Karpas-422 (cell line): ENCODE measurements at regions not wholly inside any gene's neighbourhood (a gene's known extent, or its start where the extent isn't known, plus 50 kb on each side); places are given as distances from the start of the nearest gene placed in this dataset.

Experiments used
- DNase-seq: peaks from one replicate; pipeline ENCODE4 v3.0.0-alpha.2; 2015
- H2AFZ ChIP-seq: fragments of 200-600 bp; sonication (generic); 2 replicates; pipeline ENCODE4 v1.6.1; 2014; ENCODE audit warnings: antibody characterized with exemption, low read length, mixed read lengths
- H3K27ac ChIP-seq: fragments of 200-600 bp; sonication (generic); 2 replicates; pipeline ENCODE4 v1.5.1; 2014; ENCODE audit warnings: mild to moderate bottlenecking, low read length, moderate library complexity
- H3K27me3 ChIP-seq: fragments of 200-600 bp; sonication (generic); 2 replicates; pipeline ENCODE4 v1.6.1; 2014; ENCODE audit warnings: low read length, mixed read lengths
- H3K36me3 ChIP-seq: fragments of 200-600 bp; sonication (generic); 2 replicates; pipeline ENCODE4 v1.6.1; 2014; ENCODE audit warnings: low read length, mixed read lengths; ENCODE audit not compliant: insufficient read depth
- H3K4me1 ChIP-seq: fragments of 200-600 bp; sonication (generic); 2 replicates; pipeline ENCODE4 v1.6.1; 2014; ENCODE audit warnings: mild to moderate bottlenecking, low read length, mixed read lengths
- H3K4me2 ChIP-seq: fragments of 200-600 bp; sonication (generic); 2 replicates; pipeline ENCODE4 v1.6.1; 2014; ENCODE audit warnings: low read length, low read depth, mild to moderate bottlenecking; ENCODE audit not compliant: poor library complexity, severe bottlenecking
- H3K4me3 ChIP-seq: fragments of 200-600 bp; sonication (generic); 2 replicates; pipeline ENCODE4 v1.5.1; 2014; ENCODE audit warnings: mild to moderate bottlenecking, antibody characterized with exemption, low read length, mixed read lengths
- H3K79me2 ChIP-seq: fragments of 200-600 bp; sonication (generic); 2 replicates; pipeline ENCODE4 v1.6.1; 2014; ENCODE audit warnings: mild to moderate bottlenecking, low read length, mixed read lengths
- H3K9ac ChIP-seq: fragments of 200-600 bp; sonication (generic); 2 replicates; pipeline ENCODE4 v1.6.0; 2014; ENCODE audit warnings: low read length
- H3K9me2 ChIP-seq: fragments of 200-600 bp; sonication (generic), shearing (Covaris generic); replicated peaks from 2 replicates; pipeline ENCODE4 v1.6.0; 2014; ENCODE audit warnings: mild to moderate bottlenecking, low read length, moderate library complexity; ENCODE audit not compliant: insufficient read depth
- H3K9me3 ChIP-seq: fragments of 300-700, 200-600 bp; sonication (generic); 2 replicates; pipeline ENCODE4 v1.6.1; 2014; ENCODE audit warnings: low read length, mixed read lengths
- H4K20me1 ChIP-seq: fragments of 200-600 bp; sonication (generic); 2 replicates; pipeline ENCODE4 v1.6.1; 2014; ENCODE audit warnings: mild to moderate bottlenecking, antibody characterized with exemption, low read length, low read depth; ENCODE audit not compliant: insufficient read depth

DNA sequence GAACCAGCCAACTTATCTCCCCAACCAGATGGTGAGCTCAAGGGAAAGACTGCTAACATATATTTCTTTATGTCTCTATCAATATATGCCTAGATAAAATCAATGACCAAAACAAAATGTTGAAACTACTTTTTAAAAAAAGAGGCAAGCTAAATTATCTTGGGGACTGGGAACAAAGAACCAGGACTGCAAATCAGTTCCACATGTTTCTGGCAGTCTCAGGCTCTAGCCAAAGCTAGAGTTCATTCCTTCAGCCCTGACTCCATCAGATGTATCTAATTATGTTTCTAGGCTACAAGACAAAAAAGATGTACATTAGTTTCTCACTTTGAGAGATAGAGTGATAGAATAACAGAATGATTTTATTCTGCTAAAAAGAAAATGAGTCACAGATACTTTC lies 1290.3 kb upstream of the SORCS1 start:
- H3K79me2 ChIP-seq: no peaks in the 10 kb centered on the region

DNA sequence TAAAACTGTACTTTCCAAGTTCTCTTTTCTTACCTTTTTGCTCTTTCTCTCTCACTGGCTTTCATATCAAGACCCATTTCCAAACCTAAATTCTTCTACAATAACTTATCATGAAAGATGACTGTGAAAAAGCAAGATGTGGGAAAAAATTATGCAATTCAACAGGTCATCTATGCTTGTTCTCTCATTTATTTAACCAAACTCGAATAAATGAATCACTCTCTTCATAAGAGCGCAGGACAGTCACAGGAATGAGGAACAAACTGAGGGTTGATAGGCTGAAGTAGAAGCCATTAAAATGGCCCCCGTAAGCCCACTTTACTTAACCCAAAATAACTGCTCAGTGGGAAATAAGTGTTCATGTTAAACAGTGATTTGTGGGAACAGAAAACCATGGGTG lies 1289.7 kb upstream of the SORCS1 start:
- no peak overlapping the region for H3K9ac ChIP-seq
- no peaks in the 10 kb centered on the region for H4K20me1 ChIP-seq
- H3K4me2 ChIP-seq: no peak overlapping the region
- H3K9me2 ChIP-seq: no peaks in the 10 kb centered on the region
- H3K4me3 ChIP-seq: no peak overlapping the region
- H2AFZ ChIP-seq: no peak overlapping the region
- H3K79me2 ChIP-seq: no peaks in the 10 kb centered on the region
- H3K4me1 ChIP-seq: no peaks in the 10 kb centered on the region
- peaks cover 30% of the 10 kb centered on the region for H3K9me3 ChIP-seq
- H3K27ac ChIP-seq: no peak overlapping the region
- H3K27me3 ChIP-seq: no peaks in the 10 kb centered on the region
- no peaks in the 10 kb centered on the region for H3K36me3 ChIP-seq
- DNase-seq: no peak

More for the DNA sequence above, 1290.3 kb upstream of the SORCS1 start:
- Histone ChIP-seq H3K4me2 (no peak overlapping the region), H3K27me3 (no peaks in the 10 kb centered on the region), H3K9me2 (no peaks in the 10 kb centered on the region), H3K4me1 (no peaks in the 10 kb centered on the region), H3K4me3 (no peak overlapping the region), H2AFZ (no peak overlapping the region), H3K9me3 (peaks cover 26% of the 10 kb centered on the region), H3K36me3 (no peaks in the 10 kb centered on the region), H3K27ac (no peak overlapping the region), H3K9ac (no peak overlapping the region), H4K20me1 (no peaks in the 10 kb centered on the region)
- DNase-seq: no peak

DNA sequence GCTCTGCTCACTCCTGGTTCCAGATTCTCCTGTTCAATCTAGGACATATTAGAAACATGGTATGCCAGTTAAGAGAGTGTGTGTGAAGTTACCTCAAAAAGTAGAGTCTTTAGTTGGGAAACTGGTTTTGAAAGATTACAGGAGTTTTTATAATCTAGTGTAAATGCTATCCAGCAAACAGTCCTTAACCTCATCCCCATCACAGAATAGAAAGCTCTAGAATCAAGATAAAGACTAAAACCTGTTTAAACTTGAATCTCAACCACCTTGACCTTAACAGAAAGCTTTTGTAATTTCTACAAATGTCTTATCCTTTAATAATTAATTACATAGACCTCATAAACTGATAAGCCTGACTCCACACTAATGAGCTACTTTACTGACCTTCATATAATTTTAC lies 1288.7 kb upstream of the SORCS1 start:
- Histone ChIP-seq H3K27me3 (no peaks in the 10 kb centered on the region), H3K9me3 (peaks cover 30% of the 10 kb centered on the region), H3K4me1 (no peaks in the 10 kb centered on the region), H3K9ac (no peak overlapping the region), H3K36me3 (no peaks in the 10 kb centered on the region), H3K9me2 (no peaks in the 10 kb centered on the region), H3K4me2 (no peak overlapping the region), H3K27ac (no peak overlapping the region), H2AFZ (no peak overlapping the region), H4K20me1 (no peaks in the 10 kb centered on the region), H3K4me3 (no peak overlapping the region), H3K79me2 (no peaks in the 10 kb centered on the region)
- DNase-seq: no peak

DNA sequence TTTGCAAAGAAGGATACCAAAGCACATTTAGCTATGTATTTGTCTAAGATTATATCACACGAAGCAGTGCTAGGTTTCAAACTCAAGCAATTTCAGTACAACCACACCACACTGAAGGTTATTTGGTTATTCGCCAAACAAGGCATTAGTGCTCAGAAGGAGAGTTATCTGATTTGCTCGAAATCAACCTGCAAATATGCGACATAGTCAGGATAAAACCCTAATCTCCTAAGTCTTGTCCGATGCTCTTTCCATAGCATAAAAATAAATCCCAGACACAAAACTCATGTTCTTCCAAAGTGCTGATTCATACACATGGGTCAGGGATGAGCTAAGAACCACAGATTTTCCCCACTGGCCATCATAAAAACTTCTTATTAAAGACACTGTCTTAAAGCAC lies 1288.0 kb upstream of the SORCS1 start:
- Histone ChIP-seq H3K4me3 (no peak overlapping the region), H3K9me3 (peaks cover 30% of the 10 kb centered on the region), H4K20me1 (no peaks in the 10 kb centered on the region), H3K9me2 (no peaks in the 10 kb centered on the region), H3K27ac (no peak overlapping the region), H3K4me2 (no peak overlapping the region), H3K9ac (no peak overlapping the region), H3K4me1 (no peaks in the 10 kb centered on the region), H3K36me3 (no peaks in the 10 kb centered on the region), H2AFZ (no peak overlapping the region), H3K27me3 (no peaks in the 10 kb centered on the region), H3K79me2 (no peaks in the 10 kb centered on the region)
- no peak for DNase-seq

DNA sequence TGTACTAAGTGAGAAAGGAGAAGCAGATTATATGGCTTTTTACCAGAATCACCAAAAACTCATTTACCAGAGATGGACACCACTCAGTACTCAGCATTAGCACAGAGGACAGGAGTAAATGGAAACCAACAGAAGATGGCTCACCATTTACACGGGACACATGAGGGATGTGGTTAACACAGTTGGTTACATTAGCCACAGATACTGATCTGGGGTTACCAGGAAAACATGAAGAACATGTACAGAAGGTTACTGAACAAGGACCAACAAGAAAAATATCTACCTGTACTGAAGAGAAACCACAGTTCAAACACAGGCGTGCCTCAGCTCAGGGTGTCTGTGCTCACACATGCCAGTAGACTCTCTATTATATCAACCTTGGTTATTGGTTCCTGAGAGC lies 1285.8 kb upstream of the SORCS1 start:
- Histone ChIP-seq H3K27me3 (no peaks in the 10 kb centered on the region), H3K9ac (no peak overlapping the region), H3K9me3 (peaks cover 31% of the 10 kb centered on the region), H3K9me2 (no peaks in the 10 kb centered on the region), H3K36me3 (no peaks in the 10 kb centered on the region), H2AFZ (no peak overlapping the region), H4K20me1 (no peaks in the 10 kb centered on the region), H3K4me3 (no peak overlapping the region), H3K4me1 (no peaks in the 10 kb centered on the region), H3K27ac (no peak overlapping the region), H3K4me2 (no peak overlapping the region), H3K79me2 (no peaks in the 10 kb centered on the region)
- DNase-seq: no peak

DNA sequence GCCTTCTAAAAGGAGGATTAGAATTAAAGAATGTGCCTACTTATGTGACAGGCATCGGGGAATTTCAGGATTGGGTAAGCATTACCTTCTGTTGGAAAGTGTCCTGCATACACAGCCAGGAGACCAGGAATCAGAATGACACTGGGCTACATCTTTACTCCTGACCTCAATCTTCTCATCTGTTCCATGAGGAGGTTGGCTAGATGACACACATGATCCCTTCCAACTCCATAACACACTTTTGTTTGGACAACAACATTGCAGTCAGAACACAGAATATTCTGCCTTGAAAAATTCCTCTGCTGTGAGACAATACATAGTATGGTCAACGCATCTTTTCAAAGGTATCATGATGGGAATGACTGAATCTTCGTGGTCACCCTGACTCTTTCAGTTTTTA lies 1281.2 kb upstream of the SORCS1 start:
- H3K36me3 ChIP-seq: no peaks in the 10 kb centered on the region
- no peak overlapping the region for H3K4me2 ChIP-seq
- H3K4me3 ChIP-seq: no peak overlapping the region
- DNase-seq: no peak
- H2AFZ ChIP-seq: no peak overlapping the region
- peaks cover 22% of the 10 kb centered on the region for H3K9me3 ChIP-seq
- no peaks in the 10 kb centered on the region for H3K9me2 ChIP-seq
- H3K4me1 ChIP-seq: no peaks in the 10 kb centered on the region
- H4K20me1 ChIP-seq: no peaks in the 10 kb centered on the region
- H3K27ac ChIP-seq: no peak overlapping the region
- no peaks in the 10 kb centered on the region for H3K27me3 ChIP-seq
- no peak overlapping the region for H3K9ac ChIP-seq
- no peaks in the 10 kb centered on the region for H3K79me2 ChIP-seq

DNA sequence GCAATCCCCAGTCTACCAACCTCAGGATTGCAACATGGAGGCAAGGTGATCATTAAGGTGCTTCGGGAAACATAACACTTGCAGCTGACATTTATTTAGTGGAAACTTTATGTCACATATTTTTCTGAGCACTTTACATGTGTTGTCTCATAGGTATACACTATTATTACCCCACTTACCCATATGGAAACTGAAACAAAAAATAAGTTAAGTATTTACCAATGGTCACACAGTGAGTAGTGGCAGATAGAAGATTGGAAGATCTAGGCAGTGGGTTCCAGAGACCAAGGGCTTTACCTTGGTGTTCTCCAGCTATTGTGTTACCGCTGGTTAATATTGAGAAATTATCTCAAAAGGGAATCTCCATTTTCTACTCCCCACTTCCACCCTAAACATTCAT lies 1279.1 kb upstream of the SORCS1 start:
- H2AFZ ChIP-seq: no peak overlapping the region
- no peaks in the 10 kb centered on the region for H3K4me1 ChIP-seq
- H3K27ac ChIP-seq: no peak overlapping the region
- no peak overlapping the region for H3K9ac ChIP-seq
- no peaks in the 10 kb centered on the region for H3K9me2 ChIP-seq
- no peak overlapping the region for H3K4me3 ChIP-seq
- H3K36me3 ChIP-seq: no peaks in the 10 kb centered on the region
- no peak overlapping the region for H3K4me2 ChIP-seq
- H3K9me3 ChIP-seq: peaks cover 21% of the 10 kb centered on the region
- no peaks in the 10 kb centered on the region for H3K79me2 ChIP-seq
- no peaks in the 10 kb centered on the region for H4K20me1 ChIP-seq
- no peak for DNase-seq
- no peaks in the 10 kb centered on the region for H3K27me3 ChIP-seq

DNA sequence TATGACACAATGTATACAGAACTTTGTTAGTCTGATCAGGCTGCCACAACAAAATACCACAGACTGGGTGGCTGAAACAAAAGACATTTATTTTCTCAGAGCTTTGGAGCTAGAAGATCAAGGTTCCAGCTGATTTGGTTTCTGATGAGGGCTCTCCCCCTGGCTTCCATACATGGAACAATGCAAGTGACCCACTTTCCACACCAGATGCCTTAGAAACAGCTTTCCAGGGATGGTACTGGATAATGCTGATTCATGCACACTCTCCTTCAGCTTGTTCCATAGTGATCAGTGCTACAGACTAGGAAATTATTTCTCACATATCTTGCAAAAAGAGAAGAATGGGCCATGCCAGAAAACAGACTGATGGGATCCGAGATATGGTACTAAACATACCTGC lies 1274.9 kb upstream of the SORCS1 start:
- no peaks in the 10 kb centered on the region for H3K9me2 ChIP-seq
- peaks cover 37% of the 10 kb centered on the region for H3K9me3 ChIP-seq
- H3K27ac ChIP-seq: no peak overlapping the region
- H3K4me3 ChIP-seq: no peak overlapping the region
- no peaks in the 10 kb centered on the region for H3K36me3 ChIP-seq
- no peak for DNase-seq
- H2AFZ ChIP-seq: no peak overlapping the region
- no peaks in the 10 kb centered on the region for H3K4me1 ChIP-seq
- no peaks in the 10 kb centered on the region for H3K27me3 ChIP-seq
- no peak overlapping the region for H3K9ac ChIP-seq
- no peaks in the 10 kb centered on the region for H3K79me2 ChIP-seq
- H3K4me2 ChIP-seq: no peak overlapping the region
- H4K20me1 ChIP-seq: no peaks in the 10 kb centered on the region

DNA sequence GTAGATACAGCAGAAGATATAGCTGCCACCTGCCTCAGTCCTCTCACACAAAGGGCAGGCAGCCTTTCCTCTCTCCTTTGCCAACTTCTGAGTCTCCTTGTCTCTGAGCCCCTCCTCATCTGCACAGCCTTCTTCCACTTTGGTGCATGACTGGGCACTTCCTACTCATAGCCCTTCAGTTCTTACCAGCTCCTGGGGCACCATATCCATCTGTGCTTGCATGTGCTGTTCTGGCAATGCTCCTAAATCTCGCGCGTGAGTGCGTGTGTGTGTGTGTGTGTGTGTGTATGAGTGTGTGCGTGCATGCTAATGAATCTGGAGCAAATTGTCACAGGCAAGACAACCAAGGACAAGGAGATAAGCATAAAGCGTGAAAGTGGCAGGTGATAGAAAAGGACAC lies 1271.6 kb upstream of the SORCS1 start:
- H3K4me3 ChIP-seq: no peak overlapping the region

More for the DNA sequence above, 1271.6 kb upstream of the SORCS1 start:
- H2AFZ ChIP-seq: no peak overlapping the region
- H3K9me2 ChIP-seq: no peaks in the 10 kb centered on the region
- H3K4me1 ChIP-seq: no peaks in the 10 kb centered on the region
- H3K27ac ChIP-seq: no peak overlapping the region
- no peaks in the 10 kb centered on the region for H3K79me2 ChIP-seq
- H3K4me2 ChIP-seq: no peak overlapping the region
- no peaks in the 10 kb centered on the region for H3K36me3 ChIP-seq
- peaks cover 38% of the 10 kb centered on the region for H3K9me3 ChIP-seq
- H4K20me1 ChIP-seq: no peaks in the 10 kb centered on the region
- H3K27me3 ChIP-seq: no peaks in the 10 kb centered on the region
- no peak for DNase-seq
- H3K9ac ChIP-seq: no peak overlapping the region
